GM23248 (cell line): ENCODE measurements at regions not wholly inside any gene's neighbourhood (a gene's known extent, or its start where the extent isn't known, plus 50 kb on each side); places are given as distances from the start of the nearest gene placed in this dataset.

Experiments used
- DNase-seq: peaks from one replicate; pipeline ENCODE4 v3.0.0-alpha.2; 2015
- H2AFZ ChIP-seq: fragments of 200-600 bp; sonication (generic); 2 replicates; pipeline ENCODE4 v1.6.1; 2016; ENCODE audit warnings: antibody characterized with exemption
- H3F3A ChIP-seq: fragments of 200-600 bp; sonication (generic); 2 replicates; pipeline ENCODE4 v1.6.1; 2016; ENCODE audit warnings: mild to moderate bottlenecking, antibody characterized with exemption, mixed run types; ENCODE audit not compliant: insufficient read depth
- H3K27ac ChIP-seq: fragments of 200-600 bp; sonication (generic); 2 replicates; pipeline ENCODE4 v1.5.1; 2016; ENCODE audit warnings: mild to moderate bottlenecking
- H3K27me3 ChIP-seq: fragments of 200-600 bp; sonication (generic); replicated peaks from 2 replicates; pipeline ENCODE4 v1.6.1; 2016; ENCODE audit warnings: mild to moderate bottlenecking; ENCODE audit not compliant: insufficient read depth
- H3K36me3 ChIP-seq: fragments of 200-600 bp; sonication (generic); 2 replicates; pipeline ENCODE4 v1.6.1; 2016; ENCODE audit warnings: low read depth, mild to moderate bottlenecking
- H3K4me1 ChIP-seq: fragments of 200-600 bp; sonication (generic); 2 replicates; pipeline ENCODE4 v1.6.1; 2016; ENCODE audit warnings: mild to moderate bottlenecking; ENCODE audit not compliant: insufficient read depth
- H3K4me2 ChIP-seq: fragments of 200-600 bp; sonication (generic); one replicate; pipeline ENCODE4 v1.6.1; 2016; ENCODE audit warnings: mild to moderate bottlenecking; ENCODE audit not compliant: unreplicated experiment
- H3K4me3 ChIP-seq: fragments of 200-600 bp; sonication (generic); 2 replicates; pipeline ENCODE4 v1.5.1; 2016; ENCODE audit warnings: mild to moderate bottlenecking
- H3K79me2 ChIP-seq: fragments of 200-600 bp; sonication (generic); 2 replicates; pipeline ENCODE4 v1.6.1; 2016; ENCODE audit warnings: mild to moderate bottlenecking; ENCODE audit not compliant: insufficient read depth
- H3K9ac ChIP-seq: fragments of 200-600 bp; sonication (generic); 2 replicates; pipeline ENCODE4 v1.6.1; 2016; ENCODE audit warnings: mild to moderate bottlenecking
- H3K9me2 ChIP-seq: fragments of 200-600 bp; sonication (generic); 2 replicates; pipeline ENCODE4 v1.6.1; 2016; ENCODE audit warnings: mixed run types, mild to moderate bottlenecking, moderate library complexity; ENCODE audit not compliant: insufficient read depth
- H3K9me3 ChIP-seq: fragments of 200-600 bp; sonication (generic); one replicate; pipeline ENCODE4 v1.6.1; 2017; ENCODE audit warnings: low read depth
- H4K20me1 ChIP-seq: fragments of 200-600 bp; sonication (generic); 2 replicates; pipeline ENCODE4 v1.6.0; 2016; ENCODE audit not compliant: insufficient read depth
- EZH2 ChIP-seq: fragments of 200-600 bp; sonication (generic); IDR thresholded peaks from 2 replicates; pipeline ENCODE4 v1.6.1; 2018; ENCODE audit warnings: antibody characterized with exemption, mild to moderate bottlenecking; ENCODE audit not compliant: insufficient read depth, poor library complexity, severe bottlenecking
- EZH2phosphoT487 ChIP-seq: fragments of 200-600 bp; sonication (generic); IDR thresholded peaks from 2 replicates; pipeline ENCODE4 v1.6.1; 2018; ENCODE audit warnings: antibody characterized with exemption, moderate library complexity, mild to moderate bottlenecking, low read depth; ENCODE audit not compliant: insufficient read depth
- WGBS, 2 experiments: methylation state at CpG; one replicate each; pipeline ENCODE4 v1.1.6; 2015 to 2017; ENCODE audit warnings: low lambda C conversion rate in 2 of 2, low coverage in 1 of 2; ENCODE audit errors: missing lambda C conversion rate in 2 of 2; 5-methylcytosine and 5-hydroxymethylcytosine counted together
- in situ Hi-C: fragments of 300-500 bp; cut with MboI; formaldehyde crosslinking; loops from 2 replicates; pipeline ENCODE4 v1.15.0; 2020

DNA sequence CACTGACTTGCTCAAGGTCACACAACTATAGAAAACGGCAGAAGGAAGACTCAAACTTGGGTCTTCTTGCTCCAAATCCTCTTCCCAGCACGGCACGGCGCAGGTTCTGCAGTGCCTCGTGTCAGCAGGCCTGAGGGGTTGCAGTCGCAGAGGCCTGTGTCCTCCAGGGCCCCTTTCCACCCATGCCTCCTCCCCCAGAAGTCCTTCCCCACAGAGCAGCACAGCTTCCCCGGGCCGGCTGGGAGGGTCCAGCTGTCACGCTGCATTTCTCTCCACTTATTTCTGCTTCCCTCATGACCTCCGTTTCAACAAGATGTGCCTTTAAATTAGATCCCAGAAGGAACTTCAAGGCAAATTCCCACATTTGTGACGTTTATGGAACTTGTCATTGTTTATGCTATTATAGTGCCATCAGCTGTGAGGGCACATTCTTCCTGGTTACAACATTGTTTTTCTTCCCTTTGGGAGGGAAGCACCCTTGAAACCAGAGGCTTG, 148.4 kb downstream of the C5orf15 start:
- Histone ChIP-seq H3K4me1 (no peaks in the 10 kb centered on the region), H3K36me3 (no peaks in the 10 kb centered on the region), H2AFZ (no peak overlapping the region), H3K9ac (no peak overlapping the region), H3K9me3 (no peaks in the 10 kb centered on the region), H3K4me3 (no peak overlapping the region), H3K4me2 (no peak overlapping the region), H3F3A (no peaks in the 10 kb centered on the region), H3K79me2 (no peaks in the 10 kb centered on the region), H4K20me1 (no peaks in the 10 kb centered on the region), H3K9me2 (no peaks in the 10 kb centered on the region), H3K27me3 (peaks cover 30% of the 10 kb centered on the region), H3K27ac (no peak overlapping the region)
- DNase-seq = no peak
- in situ Hi-C loops = no loop called here
- TF ChIP-seq EZH2 = no peak
- TF ChIP-seq EZH2phosphoT487 = no peak
- 46 to 51% methylated on average over 11 of the region's 11 CpGs for WGBS, 2 experiments

DNA sequence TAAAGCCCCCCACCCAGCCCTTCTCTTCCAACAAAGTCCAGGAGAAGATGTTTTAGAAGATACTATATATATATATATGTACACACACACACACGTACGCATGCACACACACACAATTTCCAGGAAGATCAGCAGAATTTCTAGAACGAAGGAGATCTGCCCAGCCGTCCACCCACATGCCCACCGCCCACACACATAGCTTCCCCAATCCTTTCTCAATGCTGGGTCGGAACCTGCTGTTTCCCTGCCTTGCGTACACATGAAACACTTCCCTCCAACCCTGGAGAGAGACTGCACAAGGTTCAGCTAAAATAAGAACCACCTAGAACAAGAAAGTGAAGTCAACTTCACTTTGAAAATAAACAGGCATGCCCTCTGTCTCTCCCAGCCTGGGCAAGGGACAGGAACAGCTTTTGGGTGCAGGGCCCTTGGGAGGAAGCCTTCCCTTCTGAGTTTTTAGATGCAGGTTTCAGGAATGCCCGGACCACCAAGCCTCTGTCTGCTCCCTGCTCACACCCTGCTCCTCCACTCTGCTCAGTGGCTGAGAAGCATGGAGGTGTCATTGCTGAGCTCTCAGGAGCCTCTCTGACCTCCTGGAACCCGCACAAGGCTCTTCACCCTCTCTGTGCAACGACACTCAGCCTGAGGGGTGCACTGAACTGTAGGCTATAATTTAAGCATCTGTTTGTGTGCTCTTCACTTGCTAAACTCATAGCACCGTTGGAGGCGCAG, 149.4 kb downstream of the C5orf15 start:
- peaks cover 35% of the 10 kb centered on the region for H3K27me3 ChIP-seq
- TF ChIP-seq EZH2 (no peak), EZH2phosphoT487 (no peak)
- no peaks in the 10 kb centered on the region for H3K79me2 ChIP-seq
- no peaks in the 10 kb centered on the region for H3K9me2 ChIP-seq
- WGBS, 2 experiments = 64 to 79% methylated on average over 10 to 12 of the region's 12 CpGs
- H3K4me3 ChIP-seq = no peak overlapping the region
- no peak overlapping the region for H2AFZ ChIP-seq
- H3K4me1 ChIP-seq = no peaks in the 10 kb centered on the region
- no peaks in the 10 kb centered on the region for H4K20me1 ChIP-seq
- H3K36me3 ChIP-seq = no peaks in the 10 kb centered on the region
- no peak for DNase-seq
- no peaks in the 10 kb centered on the region for H3K9me3 ChIP-seq
- H3K27ac ChIP-seq = no peak overlapping the region
- H3F3A ChIP-seq = no peaks in the 10 kb centered on the region
- no peak overlapping the region for H3K9ac ChIP-seq
- no peak overlapping the region for H3K4me2 ChIP-seq
- in situ Hi-C loops = no loop called here

DNA sequence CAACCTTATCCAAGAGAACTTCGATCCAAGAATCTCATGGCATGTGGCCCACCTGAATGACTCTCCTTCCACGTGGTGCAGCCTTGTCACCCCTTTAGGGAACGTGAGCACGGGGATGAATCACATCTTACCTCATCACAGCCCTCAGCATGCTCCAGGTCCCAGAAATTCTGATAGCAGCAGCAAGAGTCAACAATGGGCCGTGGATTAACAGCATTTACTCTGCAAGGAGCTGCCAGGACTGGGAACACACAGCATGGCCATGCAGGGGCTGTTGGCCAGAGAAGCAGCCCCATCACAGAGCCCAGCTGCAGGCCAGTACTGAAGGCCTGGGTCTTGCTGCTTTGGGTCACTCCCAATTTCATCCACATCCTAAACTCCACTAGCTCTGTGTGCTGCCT, 150.4 kb downstream of the C5orf15 start:
- Histone ChIP-seq H3K9ac (no peak overlapping the region), H3K4me3 (no peak overlapping the region), H3K27me3 (peaks cover 41% of the 10 kb centered on the region), H3K4me2 (no peak overlapping the region), H3K36me3 (no peaks in the 10 kb centered on the region), H3K27ac (no peak overlapping the region), H3K9me2 (no peaks in the 10 kb centered on the region), H3K9me3 (no peaks in the 10 kb centered on the region), H3K79me2 (no peaks in the 10 kb centered on the region), H4K20me1 (no peaks in the 10 kb centered on the region), H2AFZ (no peak overlapping the region), H3K4me1 (no peaks in the 10 kb centered on the region), H3F3A (no peaks in the 10 kb centered on the region)
- peak; percentile 42 for DNase-seq
- TF ChIP-seq EZH2 = no peak
- TF ChIP-seq EZH2phosphoT487 = no peak
- WGBS, 2 experiments = 21 to 27% methylated on average over 5 of the region's 5 CpGs
- in situ Hi-C loops = no loop called here

DNA sequence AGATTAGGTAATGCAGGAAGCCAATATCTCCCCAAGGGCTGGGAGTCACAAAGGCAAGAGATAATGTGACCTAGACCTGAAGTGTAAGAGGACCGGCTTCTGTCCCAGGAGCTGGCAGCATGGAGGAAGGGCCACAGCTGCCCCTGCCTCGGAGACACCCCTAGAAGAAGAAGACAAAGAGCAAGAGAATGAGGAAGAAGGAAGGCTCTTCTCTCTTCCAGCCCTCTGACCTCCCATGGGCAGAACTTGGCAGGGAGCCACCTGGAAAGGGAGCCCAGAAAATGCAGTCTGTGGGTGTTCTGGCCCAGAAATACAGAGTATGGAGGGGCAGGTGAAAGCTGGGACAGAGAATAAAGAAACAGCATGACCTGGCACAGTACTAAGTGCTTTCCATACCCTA, 151.0 kb downstream of the C5orf15 start:
- H3K4me3 ChIP-seq = no peak overlapping the region
- no peaks in the 10 kb centered on the region for H3K9me3 ChIP-seq
- H3K4me1 ChIP-seq = no peaks in the 10 kb centered on the region
- no peak overlapping the region for H3K27ac ChIP-seq
- H3K27me3 ChIP-seq = peaks cover 41% of the 10 kb centered on the region
- H3F3A ChIP-seq = no peaks in the 10 kb centered on the region
- no peak overlapping the region for H3K9ac ChIP-seq
- H3K4me2 ChIP-seq = no peak overlapping the region
- no peaks in the 10 kb centered on the region for H3K79me2 ChIP-seq
- H3K36me3 ChIP-seq = no peaks in the 10 kb centered on the region
- DNase-seq = no peak
- WGBS, 2 experiments = 49 to 54% methylated on average over 2 of the region's 2 CpGs
- H4K20me1 ChIP-seq = no peaks in the 10 kb centered on the region
- in situ Hi-C loops = no loop called here
- no peaks in the 10 kb centered on the region for H3K9me2 ChIP-seq
- H2AFZ ChIP-seq = no peak overlapping the region
- TF ChIP-seq EZH2phosphoT487 = no peak
- TF ChIP-seq EZH2 = no peak
